Ectodermal cell (in vitro differentiated cells): ENCODE measurements at regions not wholly inside any gene's neighbourhood (a gene's known extent, or its start where the extent isn't known, plus 50 kb on each side); places are given as distances from the start of the nearest gene placed in this dataset.

Experiments used
- H3K27ac ChIP-seq: 2 replicates; pipeline ENCODE4 v1.7.0; 2013; ENCODE audit warnings: mild to moderate bottlenecking, low read depth, low read length; ENCODE audit not compliant: insufficient read depth, poor library complexity, severe bottlenecking
- H3K27me3 ChIP-seq: 2 replicates; pipeline ENCODE4 v1.7.0; 2013; ENCODE audit warnings: mild to moderate bottlenecking, low read length; ENCODE audit not compliant: insufficient read depth, control insufficient read depth, poor library complexity, severe bottlenecking
- H3K36me3 ChIP-seq: one replicate; pipeline ENCODE4 v1.7.0; 2013; ENCODE audit warnings: low read length; ENCODE audit not compliant: control insufficient read depth, insufficient read depth
- H3K4me1 ChIP-seq: one replicate; pipeline ENCODE4 v1.7.0; 2013; ENCODE audit warnings: low read length; ENCODE audit not compliant: control insufficient read depth, insufficient read depth
- H3K4me3 ChIP-seq: 2 replicates; pipeline ENCODE4 v1.7.0; 2013; ENCODE audit warnings: low read depth, low read length, control low read depth; ENCODE audit not compliant: insufficient read depth
- H3K9me3 ChIP-seq: 2 replicates; pipeline ENCODE4 v1.7.0; 2013; ENCODE audit warnings: mild to moderate bottlenecking, low read length, moderate library complexity; ENCODE audit not compliant: control insufficient read depth
- WGBS, 2 experiments: methylation state at CpG; one replicate each; pipeline ENCODE4 v1.1.7; 2013; ENCODE audit warnings: missing lambda C conversion rate in 2 of 2; 5-methylcytosine and 5-hydroxymethylcytosine counted together

- H3K4me1 ChIP-seq: no peaks in the 10 kb centered on the region
- no peaks in the 10 kb centered on the region for H3K9me3 ChIP-seq
- 93 to 94% methylated on average over 5 of the region's 5 CpGs for WGBS, 2 experiments
- H3K4me3 ChIP-seq: no peak overlapping the region
- H3K36me3 ChIP-seq: no peaks in the 10 kb centered on the region
- no peak overlapping the region for H3K27ac ChIP-seq
- H3K27me3 ChIP-seq: no peaks in the 10 kb centered on the region
Measured at GRCh38 chr5:103464835-103465484, 97.6 kb downstream of the NUDT12 start.

GRCh38 chr5:103463261-103463660 is 99.3 kb downstream of the NUDT12 start:
- Histone ChIP-seq H3K9me3 (no peaks in the 10 kb centered on the region), H3K4me1 (no peaks in the 10 kb centered on the region), H3K27ac (no peak overlapping the region), H3K27me3 (no peaks in the 10 kb centered on the region), H3K4me3 (no peak overlapping the region), H3K36me3 (no peaks in the 10 kb centered on the region)
- 95 to 97% methylated on average over 4 to 5 of the region's 5 CpGs for WGBS, 2 experiments

GRCh38 chr5:103461243-103461642 is 101.3 kb downstream of the NUDT12 start:
- no peaks in the 10 kb centered on the region for H3K4me1 ChIP-seq
- H3K9me3 ChIP-seq: no peaks in the 10 kb centered on the region
- H3K27ac ChIP-seq: no peak overlapping the region
- no peaks in the 10 kb centered on the region for H3K27me3 ChIP-seq
- H3K4me3 ChIP-seq: no peak overlapping the region
- no peaks in the 10 kb centered on the region for H3K36me3 ChIP-seq
- WGBS, 2 experiments: 80 to 82% methylated on average over 1 of the region's 1 CpG

DNA sequence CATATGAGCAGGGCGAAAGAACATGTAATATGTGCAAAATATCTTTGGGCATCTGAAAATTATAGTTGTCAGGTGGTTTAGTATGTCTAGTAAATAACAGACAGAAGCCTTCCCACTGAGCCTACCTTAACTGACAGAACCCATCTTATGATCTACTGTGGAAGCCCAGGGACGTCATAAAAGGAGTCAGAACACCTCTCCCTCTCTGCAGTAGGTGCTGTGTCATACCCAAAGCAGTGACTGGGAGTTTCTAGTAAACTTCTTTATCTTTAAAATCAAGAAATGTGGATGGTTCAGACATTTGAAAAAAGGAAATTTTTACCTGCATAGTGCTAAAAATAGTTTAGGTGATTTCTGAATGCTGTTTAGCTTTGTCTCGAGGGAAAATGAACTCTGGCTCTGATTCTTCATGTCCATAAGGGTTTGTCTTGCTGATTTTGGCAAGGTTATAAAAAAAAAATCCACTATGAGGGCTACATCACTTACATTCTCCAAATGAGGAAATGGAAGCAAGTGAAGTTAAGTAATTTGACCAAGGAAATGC is 104.0 kb downstream of the NUDT12 start:
- Histone ChIP-seq H3K27me3 (no peaks in the 10 kb centered on the region), H3K9me3 (no peaks in the 10 kb centered on the region), H3K4me3 (no peak overlapping the region), H3K4me1 (no peaks in the 10 kb centered on the region), H3K36me3 (no peaks in the 10 kb centered on the region), H3K27ac (no peak overlapping the region)
- WGBS, 2 experiments: 95 to 96% methylated on average over 3 of the region's 3 CpGs

- Histone ChIP-seq H3K36me3 (no peaks in the 10 kb centered on the region), H3K27me3 (no peaks in the 10 kb centered on the region), H3K4me3 (no peak overlapping the region), H3K4me1 (no peaks in the 10 kb centered on the region), H3K9me3 (no peaks in the 10 kb centered on the region), H3K27ac (no peak overlapping the region)
- 59 to 95% methylated on average over 2 of the region's 2 CpGs for WGBS, 2 experiments
Measured at GRCh38 chr5:103456476-103456875, 106.1 kb downstream of the NUDT12 start.

- H3K9me3 ChIP-seq: no peaks in the 10 kb centered on the region
- no peaks in the 10 kb centered on the region for H3K36me3 ChIP-seq
- no peak overlapping the region for H3K27ac ChIP-seq
- H3K4me1 ChIP-seq: no peaks in the 10 kb centered on the region
- no peaks in the 10 kb centered on the region for H3K27me3 ChIP-seq
- H3K4me3 ChIP-seq: no peak overlapping the region
- WGBS, 2 experiments: 93% methylated on average over 2 of the region's 2 CpGs; no CpG with 5 or more reads in 1 of the 2 experiments
Measured at GRCh38 chr5:103455796-103456195, 106.8 kb downstream of the NUDT12 start.

DNA sequence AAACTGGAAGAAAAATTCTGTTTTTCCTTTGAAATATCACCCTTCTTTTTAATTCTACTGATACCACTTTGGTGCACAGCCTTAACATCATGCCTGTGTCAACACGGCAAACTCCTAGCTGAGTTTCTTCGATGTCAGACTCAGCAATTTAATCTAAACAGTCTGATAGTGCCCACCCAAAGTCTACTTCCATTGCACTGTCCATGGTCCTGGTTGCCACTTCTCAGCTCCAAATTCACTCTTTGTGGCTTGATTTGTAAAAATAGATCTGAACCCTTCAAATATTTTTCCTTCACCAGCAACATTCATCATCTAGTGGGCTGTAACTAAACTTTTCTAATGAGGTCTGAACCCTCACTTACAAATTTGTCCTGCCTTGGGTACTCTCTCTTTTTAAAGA is 107.8 kb downstream of the NUDT12 start:
- Histone ChIP-seq H3K9me3 (no peaks in the 10 kb centered on the region), H3K27ac (no peak overlapping the region), H3K27me3 (no peaks in the 10 kb centered on the region), H3K36me3 (no peaks in the 10 kb centered on the region), H3K4me1 (no peaks in the 10 kb centered on the region), H3K4me3 (no peak overlapping the region)
- WGBS, 2 experiments: 91 to 95% methylated on average over 2 of the region's 2 CpGs

- no peak overlapping the region for H3K27ac ChIP-seq
- H3K27me3 ChIP-seq: no peaks in the 10 kb centered on the region
- H3K9me3 ChIP-seq: no peaks in the 10 kb centered on the region
- no peaks in the 10 kb centered on the region for H3K4me1 ChIP-seq
- WGBS, 2 experiments: 79 to 84% methylated on average over 1 of the region's 1 CpG
- no peak overlapping the region for H3K4me3 ChIP-seq
- no peaks in the 10 kb centered on the region for H3K36me3 ChIP-seq
Measured at GRCh38 chr5:103452666-103453065, 109.9 kb downstream of the NUDT12 start.

GRCh38 chr5:103452089-103452488 is 110.5 kb downstream of the NUDT12 start:
- Histone ChIP-seq H3K4me3 (no peak overlapping the region), H3K4me1 (no peaks in the 10 kb centered on the region), H3K9me3 (no peaks in the 10 kb centered on the region), H3K27me3 (no peaks in the 10 kb centered on the region), H3K27ac (no peak overlapping the region), H3K36me3 (no peaks in the 10 kb centered on the region)
- WGBS, 2 experiments: 75 to 100% methylated on average over 1 to 4 of the region's 4 CpGs

GRCh38 chr5:103451261-103451660 is 111.3 kb downstream of the NUDT12 start:
- no peak overlapping the region for H3K27ac ChIP-seq
- no peak overlapping the region for H3K4me3 ChIP-seq

More at GRCh38 chr5:103451261-103451660, 111.3 kb downstream of the NUDT12 start:
- H3K4me1 ChIP-seq: peaks cover under 1% of the 10 kb centered on the region
- H3K36me3 ChIP-seq: no peaks in the 10 kb centered on the region
- no peaks in the 10 kb centered on the region for H3K27me3 ChIP-seq
- no peaks in the 10 kb centered on the region for H3K9me3 ChIP-seq
